Retina (tissue), 1 donor: ENCODE measurements at regions not wholly inside any gene's neighbourhood (a gene's known extent, or its start where the extent isn't known, plus 50 kb on each side); places are given as distances from the start of the nearest gene placed in this dataset.

Experiments used
- DNase-seq: peaks from one replicate; pipeline ENCODE4 v3.0.0-alpha.2; 2016

GRCh38 chr15:31245756-31246155 lies 80.9 kb upstream of the KLF13 start:
- no peak for DNase-seq

- no peak for DNase-seq
These were observed 79.2 kb upstream of the KLF13 start for GRCh38 chr15:31247404-31247803.

GRCh38 chr15:31248263-31248662 lies 78.4 kb upstream of the KLF13 start:
- no peak for DNase-seq

GRCh38 chr15:31248951-31249350 lies 77.7 kb upstream of the KLF13 start:
- no peak for DNase-seq

- DNase-seq = no peak
These were observed 76.6 kb upstream of the KLF13 start for GRCh38 chr15:31250033-31250432.

- DNase-seq = no peak
These were observed 75.5 kb upstream of the KLF13 start for GRCh38 chr15:31251165-31251564.

GRCh38 chr15:31252171-31252785 lies 74.4 kb upstream of the KLF13 start:
- DNase-seq = no peak

- no peak for DNase-seq
These were observed 72.0 kb upstream of the KLF13 start for GRCh38 chr15:31254431-31255175.

- no peak for DNase-seq
These were observed 71.5 kb upstream of the KLF13 start for GRCh38 chr15:31255176-31255510.

GRCh38 chr15:31255732-31256377 lies 70.8 kb upstream of the KLF13 start:
- DNase-seq = no peak

GRCh38 chr15:31256378-31257265 lies 70.0 kb upstream of the KLF13 start:
- DNase-seq = no peak

GRCh38 chr15:31257286-31257685 lies 69.3 kb upstream of the KLF13 start:
- DNase-seq = no peak

- DNase-seq = no peak
These were observed 68.4 kb upstream of the KLF13 start for GRCh38 chr15:31258260-31258659.

GRCh38 chr15:31259562-31260252 lies 66.9 kb upstream of the KLF13 start:
- no peak for DNase-seq

- DNase-seq = no peak
These were observed 65.9 kb upstream of the KLF13 start for GRCh38 chr15:31260646-31261265.

GRCh38 chr15:31261266-31262142 lies 65.1 kb upstream of the KLF13 start:
- DNase-seq = no peak

GRCh38 chr15:31262143-31262530 lies 64.5 kb upstream of the KLF13 start:
- DNase-seq = no peak

- DNase-seq = no peak
These were observed 63.5 kb upstream of the KLF13 start for GRCh38 chr15:31262901-31263671.

- no peak for DNase-seq
These were observed 62.7 kb upstream of the KLF13 start for GRCh38 chr15:31263751-31264558.
